D721Med (cell line): ENCODE measurements at regions not wholly inside any gene's neighbourhood (a gene's known extent, or its start where the extent isn't known, plus 50 kb on each side); places are given as distances from the start of the nearest gene placed in this dataset.

Source experiments
- DNase-seq: peaks from one replicate; pipeline ENCODE4 v3.0.0; 2011; ENCODE audit warnings: low spot score; ENCODE audit not compliant: insufficient read length
- FAIRE-seq: peaks from 2 replicates; lab custom pipeline; 2011; peaks lifted over from hg19 to GRCh38; lab: Jason Lieb, UNC
- CTCF ChIP-seq: IDR thresholded peaks from 2 replicates; pipeline ENCODE4 v1.5.1; 2012; ENCODE audit warnings: mild to moderate bottlenecking, control low read depth; ENCODE audit not compliant: insufficient read depth; ENCODE audit errors: missing control alignments

- no peak for TF ChIP-seq CTCF
- FAIRE-seq (no peak), DNase-seq (no peak)
Observed at GRCh38 chr5:167155387-167156005, 1135.9 kb upstream of the WWC1 start.

- FAIRE-seq (no peak), DNase-seq (no peak)
- TF ChIP-seq CTCF: no peak
Observed at GRCh38 chr5:167156446-167156845, 1135.0 kb upstream of the WWC1 start.

GRCh38 chr5:167158588-167158987 lies 1132.9 kb upstream of the WWC1 start:
- TF ChIP-seq CTCF: no peak
- DNase-seq: no peak
- no peak for FAIRE-seq

- no peak for FAIRE-seq
- DNase-seq: no peak
- TF ChIP-seq CTCF: no peak
Observed at GRCh38 chr5:167160388-167160787, 1131.1 kb upstream of the WWC1 start.

GRCh38 chr5:167166696-167167095 lies 1124.7 kb upstream of the WWC1 start:
- DNase-seq (no peak), FAIRE-seq (no peak)
- no peak for TF ChIP-seq CTCF

- FAIRE-seq (no peak), DNase-seq (no peak)
- TF ChIP-seq CTCF: no peak
Observed at GRCh38 chr5:167167191-167167795, 1124.2 kb upstream of the WWC1 start.

GRCh38 chr5:167168971-167169370 lies 1122.5 kb upstream of the WWC1 start:
- TF ChIP-seq CTCF: no peak
- no peak for DNase-seq
- no peak for FAIRE-seq
